BLaER1 (cell line): ENCODE measurements at regions not wholly inside any gene's neighbourhood (a gene's known extent, or its start where the extent isn't known, plus 50 kb on each side); places are given as distances from the start of the nearest gene placed in this dataset.

ENCODE experiments used
- H3K27ac ChIP-seq: shearing (Covaris generic); formaldehyde crosslinking; 2 replicates; pipeline ENCODE4 v1.8.1; 2022
- H3K27me3 ChIP-seq: shearing (Covaris generic); formaldehyde crosslinking; 2 replicates; pipeline ENCODE4 v1.8.1; 2022
- H3K36me3 ChIP-seq: shearing (Covaris generic); formaldehyde crosslinking; 2 replicates; pipeline ENCODE4 v1.8.1; 2022
- H3K4me1 ChIP-seq: shearing (Covaris generic); formaldehyde crosslinking; 2 replicates; pipeline ENCODE4 v1.8.1; 2022
- H3K4me2 ChIP-seq: shearing (Covaris generic); formaldehyde crosslinking; 2 replicates; pipeline ENCODE4 v1.8.1; 2022
- H3K4me3 ChIP-seq: shearing (Covaris generic); formaldehyde crosslinking; 2 replicates; pipeline ENCODE4 v1.8.1; 2022
- H3K9ac ChIP-seq: shearing (Covaris generic); formaldehyde crosslinking; 2 replicates; pipeline ENCODE4 v1.8.1; 2022
- H3K9me3 ChIP-seq: shearing (Covaris generic); formaldehyde crosslinking; 2 replicates; pipeline ENCODE4 v1.8.1; 2022
- H4K20me1 ChIP-seq: shearing (Covaris generic); formaldehyde crosslinking; 2 replicates; pipeline ENCODE4 v1.8.1; 2022
- Cebpa-rat ChIP-seq: shearing (Covaris generic); IDR thresholded peaks from 2 replicates; pipeline ENCODE4 v1.8.1; 2022

DNA sequence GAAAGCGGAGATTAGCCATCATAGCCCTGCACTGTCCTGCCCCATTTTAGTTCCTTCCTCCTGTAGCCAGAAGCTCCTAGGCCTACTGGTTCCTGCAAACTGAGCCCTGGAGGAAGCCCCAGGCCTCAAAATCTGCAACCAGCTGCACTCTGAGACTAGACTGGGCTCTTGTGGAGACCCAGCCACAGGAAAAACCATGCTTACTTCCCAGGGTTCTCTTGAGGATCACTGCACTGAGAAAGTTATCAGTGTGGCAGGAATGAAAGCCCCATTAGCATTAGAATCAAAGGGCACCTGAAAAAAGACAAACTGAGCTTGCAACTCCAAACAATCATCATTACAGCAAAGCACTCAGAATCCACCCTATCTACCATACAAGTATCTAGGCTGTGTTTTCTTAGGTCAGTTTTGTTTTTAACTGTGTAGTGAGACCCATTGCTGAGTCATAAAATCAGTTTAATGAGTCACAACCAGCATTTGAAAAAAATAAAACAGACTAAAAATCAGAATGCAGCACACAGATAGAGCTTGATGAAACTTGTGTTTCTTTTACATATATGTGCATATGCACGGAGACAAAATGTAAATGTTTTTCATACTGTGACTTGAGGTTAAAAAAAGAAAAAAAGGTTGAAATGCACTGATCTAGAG is 91.0 kb downstream of the UNC5CL start:
- Histone ChIP-seq H3K4me3 (no peak overlapping the region), H3K9me3 (no peaks in the 10 kb centered on the region), H3K27ac (no peak overlapping the region), H3K4me1 (no peaks in the 10 kb centered on the region), H3K27me3 (no peaks in the 10 kb centered on the region), H3K4me2 (no peak overlapping the region), H3K9ac (no peak overlapping the region), H4K20me1 (no peaks in the 10 kb centered on the region), H3K36me3 (no peaks in the 10 kb centered on the region)
- TF ChIP-seq Cebpa-rat = no peak

DNA sequence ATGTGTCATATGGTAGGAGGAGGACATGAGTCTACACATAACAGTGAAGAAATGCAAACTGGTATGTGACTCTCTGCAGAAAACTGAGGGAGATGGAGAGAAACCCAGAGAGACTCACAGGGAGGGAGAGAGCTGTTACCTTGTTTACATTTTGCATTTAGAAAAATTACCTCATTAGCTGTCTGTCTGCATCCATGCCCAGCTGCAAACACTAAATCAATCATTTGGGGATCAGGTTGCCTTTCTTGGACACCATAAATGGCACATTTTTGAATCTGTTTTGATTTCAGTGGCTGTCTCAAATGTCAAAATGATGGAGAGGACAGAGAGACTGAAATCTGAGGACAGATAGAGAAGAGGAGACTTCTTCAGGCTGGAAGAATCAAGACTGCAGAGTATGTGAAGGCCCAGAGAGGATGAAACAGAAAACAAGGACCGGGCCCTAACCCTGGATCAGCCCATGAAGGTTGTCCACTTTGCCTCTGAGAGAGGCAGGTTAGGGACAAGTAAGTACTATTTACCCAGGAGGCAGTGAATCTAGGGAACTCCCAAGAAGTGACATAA is 92.2 kb downstream of the UNC5CL start:
- H3K9me3 ChIP-seq = no peaks in the 10 kb centered on the region
- no peaks in the 10 kb centered on the region for H4K20me1 ChIP-seq
- H3K27me3 ChIP-seq = no peaks in the 10 kb centered on the region
- no peak overlapping the region for H3K4me2 ChIP-seq
- H3K4me3 ChIP-seq = no peak overlapping the region
- H3K36me3 ChIP-seq = no peaks in the 10 kb centered on the region
- H3K9ac ChIP-seq = no peak overlapping the region
- no peak overlapping the region for H3K27ac ChIP-seq
- no peak for TF ChIP-seq Cebpa-rat
- no peaks in the 10 kb centered on the region for H3K4me1 ChIP-seq

DNA sequence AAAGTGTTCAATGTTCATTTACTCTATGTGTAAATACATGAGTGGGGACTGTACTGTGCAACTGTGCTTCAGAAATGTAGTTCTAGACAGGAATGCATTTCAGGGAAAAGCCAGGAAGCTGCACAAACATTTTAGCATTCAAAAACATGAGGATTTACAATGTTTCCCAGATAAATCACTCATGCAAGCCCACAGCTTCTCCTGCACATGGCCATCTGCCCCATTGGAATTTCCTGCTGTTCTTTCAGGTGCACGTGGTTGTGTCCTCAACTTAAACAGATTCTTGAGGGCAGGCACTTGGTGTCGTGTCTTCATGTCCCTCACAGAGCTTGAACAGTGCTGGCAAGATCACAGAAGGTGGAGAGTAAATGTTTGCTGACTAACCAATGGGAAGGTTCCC is 101.5 kb downstream of the UNC5CL start:
- TF ChIP-seq Cebpa-rat = no peak
- no peaks in the 10 kb centered on the region for H3K36me3 ChIP-seq
- H3K4me1 ChIP-seq = peaks cover 10% of the 10 kb centered on the region
- no peaks in the 10 kb centered on the region for H4K20me1 ChIP-seq
- H3K27me3 ChIP-seq = no peaks in the 10 kb centered on the region
- H3K9me3 ChIP-seq = no peaks in the 10 kb centered on the region
- H3K27ac ChIP-seq = no peak overlapping the region
- H3K4me3 ChIP-seq = no peak overlapping the region
- H3K9ac ChIP-seq = no peak overlapping the region
- peak overlapping the region; percentile 8; the same call in 1 of the 2 replicates for H3K4me2 ChIP-seq

DNA sequence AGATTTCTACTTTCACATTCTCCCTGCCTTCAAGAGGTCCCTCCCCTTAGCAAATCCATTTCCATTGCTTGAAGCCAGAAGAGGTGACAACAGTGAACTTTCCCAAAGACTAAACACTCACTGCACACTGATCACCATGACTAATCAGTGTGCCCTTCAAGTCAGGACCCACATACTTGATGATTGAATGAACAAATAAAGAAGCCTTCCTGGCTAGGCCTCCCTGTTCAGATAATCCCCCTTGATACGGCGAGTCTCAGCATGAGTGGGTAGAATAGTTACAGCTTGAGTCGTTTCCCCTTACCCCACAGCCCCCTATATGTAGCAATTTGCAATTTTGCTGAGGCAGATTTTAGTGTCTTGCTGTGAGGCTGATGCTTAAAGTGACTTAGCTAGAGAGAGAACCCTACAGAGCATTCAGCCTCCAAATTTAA is 102.2 kb downstream of the UNC5CL start:
- H3K9ac ChIP-seq = no peak overlapping the region
- no peaks in the 10 kb centered on the region for H3K36me3 ChIP-seq
- TF ChIP-seq Cebpa-rat = no peak
- H4K20me1 ChIP-seq = no peaks in the 10 kb centered on the region
- H3K4me1 ChIP-seq = peaks cover 10% of the 10 kb centered on the region
- H3K4me2 ChIP-seq = 0 out of 2 replicates have a peak overlapping the region, but pooled peaks have one; percentile 8
- H3K27me3 ChIP-seq = no peaks in the 10 kb centered on the region
- H3K9me3 ChIP-seq = no peaks in the 10 kb centered on the region
- no peak overlapping the region for H3K4me3 ChIP-seq
- no peak overlapping the region for H3K27ac ChIP-seq

DNA sequence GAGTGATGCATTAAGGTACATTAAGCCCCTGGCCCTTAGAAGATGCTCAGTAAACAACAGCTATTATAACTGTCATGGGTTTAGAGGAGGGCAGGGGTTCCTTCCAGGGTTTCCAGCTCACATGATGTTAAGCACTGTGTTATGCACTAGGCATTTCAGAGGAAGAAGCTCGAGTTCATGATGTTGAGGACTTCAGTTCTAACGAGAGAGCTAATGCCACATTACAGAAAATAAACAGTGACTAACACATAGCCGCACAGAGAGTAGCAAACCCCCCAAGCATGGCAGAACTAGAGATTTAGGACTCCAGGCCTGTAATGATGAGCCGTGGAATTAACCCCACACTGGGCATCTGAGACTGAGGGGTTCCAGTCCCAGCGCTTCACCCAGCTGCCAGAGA is 105.2 kb downstream of the UNC5CL start:
- no peak overlapping the region for H3K9ac ChIP-seq
- no peak overlapping the region for H3K4me2 ChIP-seq
- H3K27ac ChIP-seq = no peak overlapping the region
- H3K36me3 ChIP-seq = no peaks in the 10 kb centered on the region
- no peaks in the 10 kb centered on the region for H3K9me3 ChIP-seq
- H3K4me3 ChIP-seq = no peak overlapping the region
- TF ChIP-seq Cebpa-rat = no peak
- peaks cover 10% of the 10 kb centered on the region for H3K4me1 ChIP-seq
- no peaks in the 10 kb centered on the region for H4K20me1 ChIP-seq
- no peaks in the 10 kb centered on the region for H3K27me3 ChIP-seq

DNA sequence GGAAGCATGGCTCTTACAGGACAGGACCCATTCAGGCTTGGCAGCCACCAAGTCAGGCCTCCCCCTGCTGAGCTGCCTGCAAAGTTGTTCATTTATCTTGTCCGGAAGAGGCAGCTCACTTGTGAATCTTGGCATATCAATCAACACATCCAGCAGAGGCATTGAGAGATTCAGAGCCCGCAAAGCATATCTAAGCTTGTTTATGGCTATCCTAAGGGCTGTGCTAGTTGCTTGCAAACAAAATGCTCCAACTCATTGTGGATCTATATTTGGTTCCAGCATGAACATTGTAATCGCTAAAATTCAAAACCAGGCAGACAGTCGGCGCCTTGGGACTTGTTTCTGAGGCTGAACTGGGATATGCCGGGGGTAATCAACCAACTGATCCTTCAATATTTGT is 106.1 kb downstream of the UNC5CL start:
- H3K27ac ChIP-seq = no peak overlapping the region
- no peaks in the 10 kb centered on the region for H4K20me1 ChIP-seq
- no peak overlapping the region for H3K9ac ChIP-seq
- H3K27me3 ChIP-seq = no peaks in the 10 kb centered on the region
- no peak overlapping the region for H3K4me2 ChIP-seq
- TF ChIP-seq Cebpa-rat = no peak
- H3K4me3 ChIP-seq = no peak overlapping the region
- no peaks in the 10 kb centered on the region for H3K36me3 ChIP-seq
- no peaks in the 10 kb centered on the region for H3K9me3 ChIP-seq
- peaks cover 10% of the 10 kb centered on the region for H3K4me1 ChIP-seq

DNA sequence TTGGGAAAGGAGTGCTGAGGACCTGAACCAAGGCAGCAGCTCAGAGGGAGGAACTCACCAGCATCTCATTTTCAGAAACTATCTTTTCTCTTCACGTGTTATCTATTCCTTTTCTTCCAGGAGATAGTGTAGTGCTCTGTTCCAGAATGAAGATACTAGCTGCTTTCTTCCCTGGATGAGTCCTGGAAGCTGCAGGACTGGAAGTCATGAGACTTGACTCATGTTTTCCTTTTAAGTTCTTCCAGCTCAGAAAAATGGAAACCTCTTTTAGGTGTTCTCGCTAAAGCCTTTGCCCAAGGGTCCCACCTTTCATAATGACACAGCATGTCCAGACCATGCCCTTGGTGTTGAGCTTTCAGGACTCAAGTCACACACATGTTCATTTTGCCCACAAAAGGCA is 106.7 kb downstream of the UNC5CL start:
- TF ChIP-seq Cebpa-rat = no peak
- no peak overlapping the region for H3K4me3 ChIP-seq
- no peaks in the 10 kb centered on the region for H3K36me3 ChIP-seq
- no peaks in the 10 kb centered on the region for H3K27me3 ChIP-seq
- no peak overlapping the region for H3K9ac ChIP-seq
- peaks cover 4% of the 10 kb centered on the region for H3K4me1 ChIP-seq
- H3K9me3 ChIP-seq = no peaks in the 10 kb centered on the region
- no peak overlapping the region for H3K27ac ChIP-seq
- H4K20me1 ChIP-seq = no peaks in the 10 kb centered on the region
- H3K4me2 ChIP-seq = no peak overlapping the region

DNA sequence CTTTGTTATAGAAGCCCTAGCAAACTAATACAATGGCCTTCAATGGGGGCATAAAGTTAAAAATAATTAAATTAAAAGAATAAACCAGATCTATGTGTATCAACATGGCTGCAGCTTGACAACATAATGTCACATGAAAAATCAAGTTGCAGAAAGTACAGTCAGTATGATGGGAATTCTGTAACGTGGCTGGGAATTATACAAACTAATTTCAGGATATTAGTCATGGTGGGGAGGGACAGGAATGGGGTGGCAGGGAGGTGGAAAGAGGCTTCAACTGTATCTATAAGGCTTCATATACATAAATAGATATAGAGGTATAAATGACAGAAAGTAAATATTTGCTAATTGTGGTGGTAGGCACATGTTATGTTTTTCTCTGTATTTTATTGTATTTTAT is 107.1 kb downstream of the UNC5CL start:
- H3K4me1 ChIP-seq = no peaks in the 10 kb centered on the region; the same call in 1 of the 2 replicates
- H3K27me3 ChIP-seq = no peaks in the 10 kb centered on the region
- H3K4me2 ChIP-seq = no peak overlapping the region
- H4K20me1 ChIP-seq = no peaks in the 10 kb centered on the region
- no peaks in the 10 kb centered on the region for H3K9me3 ChIP-seq
- no peak overlapping the region for H3K27ac ChIP-seq
- no peak overlapping the region for H3K4me3 ChIP-seq
- H3K36me3 ChIP-seq = no peaks in the 10 kb centered on the region
- TF ChIP-seq Cebpa-rat = no peak
- H3K9ac ChIP-seq = no peak overlapping the region

DNA sequence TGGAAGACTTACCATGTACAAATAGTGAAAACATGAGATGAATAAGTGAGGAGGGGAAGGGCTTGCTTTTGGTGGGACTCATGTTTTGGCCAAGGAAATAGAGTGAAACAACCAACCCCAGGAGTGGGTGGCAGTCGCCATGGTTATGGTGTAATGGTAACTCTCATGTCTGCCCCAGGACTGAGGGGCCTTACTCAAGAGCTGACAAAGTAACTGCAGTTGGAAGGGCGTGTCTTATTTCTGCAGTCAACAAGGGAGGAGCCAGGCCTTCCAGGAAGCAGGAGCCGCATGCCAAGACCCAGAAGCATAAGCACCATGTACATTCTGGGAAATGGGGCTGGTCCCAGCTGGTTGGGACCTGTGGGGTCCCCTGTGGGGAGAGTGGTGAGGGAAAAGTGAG is 108.5 kb downstream of the UNC5CL start:
- Histone ChIP-seq H3K4me1 (no peaks in the 10 kb centered on the region), H3K4me2 (no peak overlapping the region), H3K4me3 (no peak overlapping the region), H3K27me3 (no peaks in the 10 kb centered on the region), H3K9ac (no peak overlapping the region), H3K9me3 (no peaks in the 10 kb centered on the region), H4K20me1 (no peaks in the 10 kb centered on the region), H3K27ac (no peak overlapping the region), H3K36me3 (no peaks in the 10 kb centered on the region)
- no peak for TF ChIP-seq Cebpa-rat

DNA sequence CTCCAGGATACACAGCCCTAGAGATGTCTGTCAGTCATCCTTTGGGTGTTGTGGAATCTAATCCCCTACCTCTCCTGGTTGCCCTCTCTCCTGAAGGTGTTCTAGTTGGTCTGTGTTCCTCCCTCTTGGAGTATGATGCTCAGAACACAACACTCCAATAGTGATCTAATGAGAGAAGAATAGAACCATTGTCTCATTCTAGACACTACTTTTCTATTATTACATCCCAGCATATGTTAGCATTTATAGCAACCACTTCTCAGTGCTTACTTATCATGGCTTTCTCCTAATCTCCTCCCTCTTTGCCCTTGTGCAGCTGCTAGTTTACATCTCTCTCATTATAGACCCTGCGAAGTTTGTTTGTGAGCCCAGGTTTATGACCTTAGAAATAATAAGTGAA is 109.0 kb downstream of the UNC5CL start:
- H3K9me3 ChIP-seq = no peaks in the 10 kb centered on the region
- H3K27me3 ChIP-seq = no peaks in the 10 kb centered on the region
- no peaks in the 10 kb centered on the region for H4K20me1 ChIP-seq
- no peaks in the 10 kb centered on the region for H3K4me1 ChIP-seq
- H3K27ac ChIP-seq = no peak overlapping the region
- no peak overlapping the region for H3K4me2 ChIP-seq
- no peak overlapping the region for H3K9ac ChIP-seq
- no peak overlapping the region for H3K4me3 ChIP-seq
- H3K36me3 ChIP-seq = no peaks in the 10 kb centered on the region
- no peak for TF ChIP-seq Cebpa-rat
